HS-5 (cell line): ENCODE measurements at regions not wholly inside any gene's neighbourhood (a gene's known extent, or its start where the extent isn't known, plus 50 kb on each side); places are given as distances from the start of the nearest gene placed in this dataset.

Experiments used
- DNase-seq: peaks from one replicate; pipeline ENCODE4 v3.0.0-alpha.2; 2012; ENCODE audit warnings: low read depth

GRCh38 chr4:171157462-171158082 lies 655.6 kb upstream of the GALNTL6 start:
- no peak for DNase-seq

DNA sequence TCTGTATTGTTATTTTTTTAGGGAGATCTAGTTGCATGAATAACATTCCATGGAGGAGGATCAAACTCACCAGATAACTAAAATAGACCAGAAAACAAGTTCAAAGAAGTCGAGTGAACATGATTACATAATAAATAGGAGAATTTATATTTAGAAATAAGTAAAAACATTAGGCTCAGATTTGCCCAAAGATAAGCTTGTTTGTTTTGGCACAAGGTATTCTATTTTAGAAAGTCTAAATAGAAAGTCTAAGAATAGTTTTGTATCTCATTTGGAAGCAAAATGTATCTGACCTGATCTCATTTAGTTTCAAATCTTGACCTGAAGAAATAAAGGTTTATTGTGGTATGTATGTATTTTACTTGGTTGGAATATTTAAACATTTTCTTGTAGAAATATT lies 670.6 kb upstream of the GALNTL6 start:
- no peak for DNase-seq

GRCh38 chr4:171142045-171142444 lies 671.2 kb upstream of the GALNTL6 start:
- no peak for DNase-seq

GRCh38 chr4:171130256-171130801 lies 682.9 kb upstream of the GALNTL6 start:
- DNase-seq, result no peak

DNA sequence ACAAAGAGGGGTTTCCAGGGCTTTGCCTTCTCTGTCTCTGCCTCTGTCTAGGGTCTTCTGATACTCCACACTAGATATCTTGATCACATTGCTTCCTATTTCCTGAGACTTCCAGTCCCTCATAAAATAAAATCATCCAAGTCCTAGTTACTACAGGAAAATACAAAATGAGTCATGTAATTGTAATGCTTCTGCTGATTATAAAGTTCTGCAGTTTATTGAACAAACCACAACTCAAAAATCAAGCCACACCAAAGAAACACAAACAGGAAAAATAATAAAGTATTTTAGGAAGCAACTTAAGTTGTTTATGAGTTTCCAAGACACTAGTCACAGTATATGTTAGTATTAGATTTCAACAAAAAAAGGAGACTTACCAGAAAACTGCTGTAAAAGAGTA lies 695.1 kb upstream of the GALNTL6 start:
- DNase-seq, result peak; percentile 11

DNA sequence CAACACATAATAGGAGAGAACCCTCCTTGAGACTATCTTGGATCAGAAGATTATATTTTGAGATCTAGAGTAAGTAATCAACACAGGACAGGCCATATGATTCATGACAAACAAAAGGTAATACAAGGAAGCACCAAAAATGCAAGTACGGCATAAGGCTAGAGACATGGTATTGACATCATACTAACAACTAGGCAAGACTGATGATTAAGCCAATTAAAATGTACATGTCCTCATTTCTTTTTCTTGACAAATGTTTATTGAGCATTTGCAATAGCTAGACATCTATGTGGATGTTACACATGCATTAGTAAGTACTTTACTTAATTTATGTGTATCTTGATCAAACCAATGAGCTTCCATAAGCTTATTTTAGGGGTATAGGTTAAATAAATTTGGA lies 695.7 kb upstream of the GALNTL6 start:
- DNase-seq, result peak; percentile 19

DNA sequence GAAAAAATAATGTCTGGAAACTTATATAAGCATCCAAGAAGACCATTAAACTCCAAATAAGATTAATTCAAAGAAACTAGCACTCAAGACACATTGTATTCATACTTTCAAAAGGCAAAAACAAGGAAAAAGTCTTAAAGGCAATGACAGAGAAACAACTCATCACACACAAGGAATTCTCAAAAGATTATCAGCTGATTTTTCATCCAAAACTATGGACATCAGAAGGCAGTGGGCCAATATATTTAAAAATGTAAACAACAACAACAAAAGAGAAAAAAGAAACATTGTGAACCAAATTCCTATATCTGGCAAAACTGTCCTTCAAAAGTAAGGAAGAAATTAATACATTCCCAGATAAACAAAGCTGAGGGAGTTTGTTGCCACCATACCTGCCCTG lies 711.4 kb upstream of the GALNTL6 start:
- no peak for DNase-seq

GRCh38 chr4:171087089-171087488 lies 726.1 kb upstream of the GALNTL6 start:
- DNase-seq, result no peak

GRCh38 chr4:171067422-171067821 lies 745.8 kb upstream of the GALNTL6 start:
- DNase-seq, result no peak

DNA sequence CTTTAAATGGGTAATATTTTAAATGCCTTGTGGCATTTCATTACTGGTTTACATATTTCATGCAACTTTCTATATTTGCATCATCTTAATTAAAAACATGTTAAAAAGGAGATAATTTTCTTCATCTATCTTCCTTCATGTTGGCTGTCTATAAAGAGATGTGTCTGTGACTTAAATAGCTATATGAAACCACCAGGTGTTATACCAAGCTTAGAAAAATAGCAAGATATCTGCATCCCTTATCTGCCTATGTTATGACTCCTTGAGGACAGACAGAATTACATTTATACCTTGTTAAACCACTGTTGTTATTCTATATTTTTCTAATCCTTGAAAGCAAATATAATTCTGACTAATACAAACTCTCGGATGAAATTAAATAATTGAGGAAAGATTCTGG lies 763.8 kb upstream of the GALNTL6 start:
- DNase-seq, result no peak

GRCh38 chr4:171042989-171043524 lies 770.1 kb upstream of the GALNTL6 start:
- DNase-seq, result no peak

GRCh38 chr4:171035909-171036308 lies 777.3 kb upstream of the GALNTL6 start:
- DNase-seq, result no peak

GRCh38 chr4:171031338-171031737 lies 781.9 kb upstream of the GALNTL6 start:
- no peak for DNase-seq

GRCh38 chr4:171025776-171026175 lies 787.4 kb upstream of the GALNTL6 start:
- no peak for DNase-seq

- no peak for DNase-seq
Measured at GRCh38 chr4:171025343-171025742, 787.9 kb upstream of the GALNTL6 start.

DNA sequence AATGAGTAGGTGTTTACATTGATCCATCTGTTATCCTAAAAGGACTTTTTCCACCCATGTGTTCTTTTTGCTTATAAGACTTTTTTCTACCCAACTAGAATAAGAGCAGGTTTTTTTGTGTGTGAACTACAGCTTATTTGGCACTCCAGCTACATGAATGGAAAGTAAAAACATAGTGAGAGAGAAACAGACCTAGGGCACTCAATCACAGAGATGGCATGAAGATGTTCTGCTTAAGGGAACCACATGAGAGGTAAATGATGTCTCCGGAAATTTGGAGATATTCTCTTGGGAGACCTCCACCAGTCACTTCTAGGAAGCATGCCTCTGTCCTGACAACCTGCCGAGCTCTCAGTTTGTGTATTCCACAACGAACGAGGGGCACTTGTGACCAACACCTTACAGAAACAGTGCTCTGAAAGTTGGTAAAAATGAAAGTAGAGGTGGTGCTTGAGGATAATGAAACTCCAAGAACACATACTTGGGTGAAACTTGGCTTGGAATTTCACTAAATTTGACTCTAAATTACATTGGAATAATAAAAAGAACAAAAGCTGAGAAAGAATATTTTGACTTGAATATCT lies 788.4 kb upstream of the GALNTL6 start:
- DNase-seq, result no peak

GRCh38 chr4:171022824-171023230 lies 790.4 kb upstream of the GALNTL6 start:
- DNase-seq, result no peak

DNA sequence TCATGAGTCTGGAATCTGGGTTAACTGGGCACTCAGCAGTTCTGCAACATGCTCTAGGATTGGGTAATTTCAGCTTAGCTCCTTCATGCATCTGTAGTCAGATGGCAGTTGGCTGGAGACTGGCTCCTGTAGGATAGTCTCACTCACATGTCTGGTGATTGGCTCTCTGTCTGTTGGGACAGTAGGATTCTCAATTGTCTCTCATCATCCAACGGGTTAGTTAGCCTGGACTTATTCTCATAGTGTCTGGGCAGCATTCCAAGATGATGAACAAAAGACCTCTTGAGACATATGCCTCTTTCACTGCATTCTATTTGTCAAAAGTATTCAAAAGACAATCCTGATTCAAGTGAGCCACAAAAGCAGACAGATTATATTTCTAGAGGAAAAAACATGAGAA lies 795.6 kb upstream of the GALNTL6 start:
- peak; percentile 9 for DNase-seq

DNA sequence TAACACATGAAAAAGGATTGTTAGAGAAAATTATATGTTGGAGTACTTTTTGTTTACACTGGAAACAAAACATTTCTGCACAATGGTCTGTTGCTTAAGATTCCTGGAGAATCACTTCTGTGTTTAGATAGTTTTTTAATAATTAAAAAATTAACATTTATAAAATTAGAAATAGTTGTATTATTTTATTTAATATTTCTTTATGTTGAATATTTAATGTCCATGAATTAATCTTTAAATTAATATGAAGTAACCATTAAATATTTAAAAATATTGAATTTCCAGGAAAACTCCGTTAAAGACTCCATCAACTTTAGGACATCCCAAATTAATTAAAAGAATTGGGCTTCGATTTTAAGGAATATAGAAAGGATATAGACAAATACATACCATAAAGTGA lies 797.1 kb upstream of the GALNTL6 start:
- no peak for DNase-seq

GRCh38 chr4:171015441-171015840 lies 797.8 kb upstream of the GALNTL6 start:
- no peak for DNase-seq

GRCh38 chr4:171007618-171008390 lies 805.4 kb upstream of the GALNTL6 start:
- DNase-seq, result no peak

DNA sequence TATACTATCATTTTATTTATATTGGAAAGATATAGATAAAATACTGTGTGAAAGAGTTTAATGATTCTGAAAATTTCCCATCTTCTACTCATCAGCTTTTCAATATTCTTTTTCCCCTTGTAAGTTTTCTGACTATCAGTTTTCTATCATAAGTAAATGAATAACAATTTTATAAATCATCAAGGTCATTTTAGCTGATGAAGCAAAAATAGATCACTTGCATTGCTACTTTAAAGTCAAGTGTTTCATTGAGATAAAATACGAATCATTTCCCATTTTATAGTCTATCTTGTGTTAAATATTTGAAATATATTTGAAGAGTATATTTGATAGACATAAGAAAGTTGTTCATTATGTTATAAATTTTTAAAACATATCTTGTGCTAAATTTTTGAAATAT lies 811.0 kb upstream of the GALNTL6 start:
- DNase-seq, result no peak
